SK-MEL-5 (cell line): ENCODE measurements at regions not wholly inside any gene's neighbourhood (a gene's known extent, or its start where the extent isn't known, plus 50 kb on each side); places are given as distances from the start of the nearest gene placed in this dataset.
A peak's percentile ranks its signal among the peaks of the same experiment; 100 is the strongest.

Experiments
- DNase-seq: peaks from one replicate; pipeline ENCODE4 v3.0.0-alpha.2; 2016; ENCODE audit warnings: low read depth, low spot score
- in situ Hi-C: cut with HindIII; loops from 2 replicates; pipeline ENCODE4 v1.10.0; 2016; ENCODE audit warnings: low sequenced_read_pairs, high pct_unique_total_duplicates, low pct_unique_long_range_greater_than_20kb

- in situ Hi-C loops = no loop called here
- DNase-seq = no peak
These were observed 287.7 kb downstream of the DSC3 start for GRCh38 chr18:30754846-30755245.

- no peak for DNase-seq
- in situ Hi-C loops = no loop called here
These were observed 294.0 kb downstream of the DSC3 start for GRCh38 chr18:30748541-30748940.

GRCh38 chr18:30746224-30746623, 296.3 kb downstream of the DSC3 start:
- DNase-seq = no peak
- in situ Hi-C loops = no loop called here

GRCh38 chr18:30743033-30743432, 299.5 kb downstream of the DSC3 start:
- in situ Hi-C loops = no loop called here
- DNase-seq = no peak

- no peak for DNase-seq
- in situ Hi-C loops = no loop called here
These were observed 311.6 kb downstream of the DSC3 start for GRCh38 chr18:30730915-30731314.

- DNase-seq = no peak
- in situ Hi-C loops = no loop called here
These were observed 314.7 kb downstream of the DSC3 start for GRCh38 chr18:30727849-30728248.

- no peak for DNase-seq
- in situ Hi-C loops = no loop called here
These were observed 329.2 kb downstream of the DSC3 start for GRCh38 chr18:30713299-30713698.

GRCh38 chr18:30712383-30712782, 330.2 kb downstream of the DSC3 start:
- no peak for DNase-seq
- in situ Hi-C loops = no loop called here

GRCh38 chr18:30709595-30709994, 332.9 kb downstream of the DSC3 start:
- in situ Hi-C loops = no loop called here

GRCh38 chr18:30705943-30706342, 336.6 kb downstream of the DSC3 start:
- in situ Hi-C loops = no loop called here
- DNase-seq = no peak

More at GRCh38 chr18:30709595-30709994, 332.9 kb downstream of the DSC3 start:
- no peak for DNase-seq

GRCh38 chr18:30698571-30698970, 344.0 kb downstream of the DSC3 start:
- DNase-seq = no peak
- in situ Hi-C loops = no loop called here

GRCh38 chr18:30696201-30696600, 346.3 kb downstream of the DSC3 start:
- in situ Hi-C loops = no loop called here
- no peak for DNase-seq

GRCh38 chr18:30694773-30695172, 347.8 kb downstream of the DSC3 start:
- DNase-seq = no peak
- in situ Hi-C loops = no loop called here

- in situ Hi-C loops = no loop called here
- no peak for DNase-seq
These were observed 353.3 kb downstream of the DSC3 start for GRCh38 chr18:30689216-30689615.

GRCh38 chr18:30687501-30687900, 355.0 kb downstream of the DSC3 start:
- peak; percentile 74 for DNase-seq
- in situ Hi-C loops = no loop called here

- in situ Hi-C loops = no loop called here
- DNase-seq = no peak
These were observed 357.6 kb downstream of the DSC3 start for GRCh38 chr18:30684825-30685481.

GRCh38 chr18:30683836-30684235, 358.7 kb downstream of the DSC3 start:
- in situ Hi-C loops = no loop called here
- DNase-seq = no peak

GRCh38 chr18:30682672-30683071, 359.9 kb downstream of the DSC3 start:
- DNase-seq = peak; percentile 44
- in situ Hi-C loops = no loop called here

GRCh38 chr18:30679285-30679930, 363.1 kb downstream of the DSC3 start:
- in situ Hi-C loops = no loop called here
- no peak for DNase-seq
